Stomach (tissue), 8 donors: ENCODE measurements at regions not wholly inside any gene's neighbourhood (a gene's known extent, or its start where the extent isn't known, plus 50 kb on each side); places are given as distances from the start of the nearest gene placed in this dataset.
"Not testable (repeated sequence)": the region's sequence is repeated elsewhere in the genome, so short reads cannot be mapped to it uniquely, and the experiment has no call there.

ENCODE experiments used
- DNase-seq, 2 donors: peaks; one replicate each; pipeline versions ENCODE4 v3.0.0 to v3.0.0-alpha.2; 2013 to 2019
- H3K27ac ChIP-seq, 5 donors: fragments of 200-600 bp in 4 of 5; sonication (generic) in 4 of 5; one replicate each; pipeline ENCODE4 v1.5.1; 2013 to 2019; ENCODE audit warnings: mild to moderate bottlenecking in 1 of 5, moderate library complexity in 1 of 5
- H3K27me3 ChIP-seq, 3 donors: fragments of 200-600 bp; sonication (generic); one replicate each; pipeline ENCODE4 v1.5.1; 2017 to 2019; ENCODE audit warnings: mixed run types in 1 of 3
- H3K36me3 ChIP-seq, 4 donors: fragments of 200-600 bp; sonication (generic); 1 replicate in 3 of 4; 2 replicates in 1 of 4; pipeline ENCODE4 v1.5.1; 2016 to 2019
- H3K4me1 ChIP-seq, 4 donors: fragments of 200-600 bp; sonication (generic); one replicate each; pipeline ENCODE4 v1.5.1; 2016 to 2019
- H3K4me3 ChIP-seq, 4 donors: fragments of 200-600 bp; sonication (generic) in 3 of 4; one replicate each; pipeline ENCODE4 v1.5.1; 2016 to 2019; ENCODE audit warnings: mild to moderate bottlenecking in 1 of 4
- H3K9me3 ChIP-seq, 4 donors: fragments of 200-600 bp; sonication (generic); one replicate each; pipeline ENCODE4 v1.5.1; 2016 to 2019
- CTCF ChIP-seq, 7 experiments: fragments of 450-650 bp in 4 of 7; fragments of 200-600 bp in 3 of 7; sonication (generic) in 3 of 7; IDR thresholded peaks; one replicate each; pipeline ENCODE4 v1.5.1; 2016 to 2019; ENCODE audit warnings: antibody characterized with exemption in 7 of 7, control low read depth in 2 of 7, mild to moderate bottlenecking in 1 of 7
- EP300 ChIP-seq: sonication (generic); formaldehyde crosslinking; IDR thresholded peaks from one replicate; pipeline ENCODE4 v1.6.1; 2017; ENCODE audit warnings: antibody characterized with exemption
- POLR2A ChIP-seq, 4 donors: fragments of 450-650 bp; IDR thresholded peaks; one replicate each; pipeline ENCODE4 v1.6.1; 2016; ENCODE audit warnings: antibody characterized with exemption in 4 of 4, control low read depth in 2 of 4, mild to moderate bottlenecking in 1 of 4, moderate library complexity in 1 of 4
- POLR2AphosphoS5 ChIP-seq, 3 donors: sonication (generic); formaldehyde crosslinking; IDR thresholded peaks; one replicate each; pipeline ENCODE4 v1.6.1; 2016; ENCODE audit warnings: antibody characterized with exemption in 3 of 3
- WGBS, 5 donors: extraction: QIAGEN DNeasy Blood & Tissue Kit in 3 of 5; methylation state at CpG; one replicate each; pipeline versions ENCODE4 v1.1.5 to v1.1.7; 2013 to 2018; 5-methylcytosine and 5-hydroxymethylcytosine counted together
- intact Hi-C: fragments of 100-400 bp; cut with DNase I; formaldehyde crosslinking; loops from one replicate; pipeline ENCODE4 v1.15.1; 2023; ENCODE audit warnings: low total_unique reads
- donor health status: healthy with polysubstance abuse.
- donor health status: Bipolar disorder and iron deficiency.
- donor health status: healthy.

GRCh38 chr2:167851323-167851860 lies 396.0 kb downstream of the STK39 start:
- Histone ChIP-seq H3K4me3 (no peak overlapping the region), H3K9me3 (no peaks in the 10 kb centered on the region), H3K27me3 (no peaks in the 10 kb centered on the region), H3K36me3 (no peaks in the 10 kb centered on the region), H3K4me1 (no peaks in the 10 kb centered on the region), H3K27ac (no peak overlapping the region)
- no peak for DNase-seq
- no peak for TF ChIP-seq POLR2A (IDR thresholded peaks at IDR 0.05)
- TF ChIP-seq POLR2AphosphoS5 (IDR thresholded peaks at IDR 0.05), result no peak
- TF ChIP-seq CTCF (IDR thresholded peaks at IDR 0.05), result no peak
- no peak for TF ChIP-seq EP300
- intact Hi-C loops, result no loop called here
- WGBS, 5 donors, result 58 to 72% (median 64%) methylated on average over 4 of the region's 4 CpGs

- Histone ChIP-seq H3K9me3 (no peaks in the 10 kb centered on the region), H3K27me3 (no peaks in the 10 kb centered on the region), H3K36me3 (no peaks in the 10 kb centered on the region), H3K4me1 (no peaks in the 10 kb centered on the region), H3K4me3 (no peak overlapping the region), H3K27ac (no peak overlapping the region)
- 69 to 80% (median 73%) methylated on average over 8 to 9 of the region's 9 CpGs for WGBS, 5 donors
- intact Hi-C loops, result no loop called here
- no peak for TF ChIP-seq POLR2A (IDR thresholded peaks at IDR 0.05)
- DNase-seq, result no peak
Observed at GRCh38 chr2:167844714-167845530, 402.5 kb downstream of the STK39 start.

GRCh38 chr2:167843657-167844056 lies 403.7 kb downstream of the STK39 start:
- no peaks in the 10 kb centered on the region for H3K9me3 ChIP-seq
- 70 to 90% (median 84%) methylated on average over 2 of the region's 2 CpGs for WGBS, 5 donors
- H3K4me1 ChIP-seq, result no peaks in the 10 kb centered on the region
- H3K27me3 ChIP-seq, result no peaks in the 10 kb centered on the region
- intact Hi-C loops, result no loop called here
- H3K27ac ChIP-seq, result no peak overlapping the region
- no peak overlapping the region for H3K4me3 ChIP-seq
- TF ChIP-seq POLR2A (IDR thresholded peaks at IDR 0.05) (no peak), EP300 (no peak), POLR2AphosphoS5 (IDR thresholded peaks at IDR 0.05) (no peak), CTCF (IDR thresholded peaks at IDR 0.05) (no peak)
- no peaks in the 10 kb centered on the region for H3K36me3 ChIP-seq
- DNase-seq, result no peak

GRCh38 chr2:167843217-167843616 lies 404.2 kb downstream of the STK39 start:
- Histone ChIP-seq H3K27me3 (no peaks in the 10 kb centered on the region), H3K4me1 (no peaks in the 10 kb centered on the region), H3K36me3 (no peaks in the 10 kb centered on the region), H3K9me3 (no peaks in the 10 kb centered on the region), H3K27ac (no peak overlapping the region), H3K4me3 (no peak overlapping the region)
- intact Hi-C loops, result no loop called here
- DNase-seq, result no peak
- WGBS, 5 donors, result 94 to 100% (median 100%) methylated on average over 1 of the region's 1 CpG
- no peak for TF ChIP-seq EP300
- TF ChIP-seq POLR2AphosphoS5 (IDR thresholded peaks at IDR 0.05), result no peak
- no peak for TF ChIP-seq POLR2A (IDR thresholded peaks at IDR 0.05)

GRCh38 chr2:167842047-167842446 lies 405.3 kb downstream of the STK39 start:
- Histone ChIP-seq H3K4me3 (no peak overlapping the region), H3K4me1 (no peaks in the 10 kb centered on the region), H3K9me3 (no peaks in the 10 kb centered on the region), H3K27me3 (no peaks in the 10 kb centered on the region), H3K36me3 (no peaks in the 10 kb centered on the region), H3K27ac (no peak overlapping the region)
- DNase-seq, result no peak
- intact Hi-C loops, result no loop called here
- WGBS, 5 donors, result 84 to 92% (median 86%) methylated on average over 1 of the region's 1 CpG
- TF ChIP-seq CTCF (IDR thresholded peaks at IDR 0.05) (no peak), POLR2A (IDR thresholded peaks at IDR 0.05) (no peak), EP300 (no peak), POLR2AphosphoS5 (IDR thresholded peaks at IDR 0.05) (no peak)

GRCh38 chr2:167835290-167835689 lies 412.1 kb downstream of the STK39 start:
- H3K36me3 ChIP-seq, H3K27me3 ChIP-seq, H3K4me3 ChIP-seq, H3K4me1 ChIP-seq, H3K9me3 ChIP-seq, intact Hi-C loops, DNase-seq, H3K27ac ChIP-seq: not testable (repeated sequence)
- 86 to 96% (median 89%) methylated on average over 5 to 8 of the region's 8 CpGs; no CpG with 5 or more reads in 1 of the 5 donors for WGBS, 5 donors
